Activated CD4-positive, alpha-beta memory T cell treated with anti-CD3 and anti-CD28 coated beads for 36 hours (primary cell): ENCODE measurements at regions not wholly inside any gene's neighbourhood (a gene's known extent, or its start where the extent isn't known, plus 50 kb on each side); places are given as distances from the start of the nearest gene placed in this dataset.

Source experiments
- CTCF ChIA-PET: fragments of 350-600 bp; sonication (Branson Sonifier 250); formaldehyde crosslinking; loops from one replicate; lab custom pipeline; 2021; ENCODE audit warnings: antibody characterized with exemption, inconsistent platforms; lab: Charles Lee
- POLR2A ChIA-PET: fragments of 350-600 bp; sonication (Branson Sonifier 250); formaldehyde crosslinking; loops from one replicate; lab custom pipeline; 2021; ENCODE audit warnings: antibody characterized with exemption; lab: Charles Lee
- DNase-seq: peaks from one replicate; pipeline ENCODE4 v3.0.0-alpha.2; 2020
- H3K27ac Mint-ChIP-seq: one replicate; pipeline ENCODE4 v1.8.0; 2021; ENCODE audit warnings: mixed read lengths
- H3K27me3 Mint-ChIP-seq: one replicate; pipeline ENCODE4 v1.8.0; 2021; ENCODE audit warnings: mixed read lengths
- H3K36me3 Mint-ChIP-seq: one replicate; pipeline ENCODE4 v1.8.0; 2021; ENCODE audit warnings: mixed read lengths
- H3K4me1 Mint-ChIP-seq: one replicate; pipeline ENCODE4 v1.8.0; 2021; ENCODE audit warnings: low read depth, mixed read lengths
- H3K4me3 Mint-ChIP-seq: one replicate; pipeline ENCODE4 v1.8.0; 2021; ENCODE audit warnings: mild to moderate bottlenecking, mixed read lengths
- H3K9me3 Mint-ChIP-seq: one replicate; pipeline ENCODE4 v1.8.0; 2021; ENCODE audit warnings: mixed read lengths
- intact Hi-C: fragments of 100-400 bp; cut with micrococcal nuclease; formaldehyde crosslinking; loops from one replicate; pipeline ENCODE4 v1.15.1; 2023

- H3K4me3 Mint-ChIP-seq: no peak overlapping the region
- H3K9me3 Mint-ChIP-seq: no peaks in the 10 kb centered on the region
- no peak overlapping the region for H3K27ac Mint-ChIP-seq
- intact Hi-C loops: no loop called here
- H3K27me3 Mint-ChIP-seq: peaks cover 3% of the 10 kb centered on the region
- no peaks in the 10 kb centered on the region for H3K4me1 Mint-ChIP-seq
- POLR2A ChIA-PET: no interaction called here
- no peaks in the 10 kb centered on the region for H3K36me3 Mint-ChIP-seq
- no peak for DNase-seq
- CTCF ChIA-PET: no interaction called here
These were observed 125.1 kb upstream of the SH3BP4 start for GRCh38 chr2:234826681-234827080.

GRCh38 chr2:234825616-234826015 lies 126.2 kb upstream of the SH3BP4 start:
- Mint-ChIP-seq H3K4me3 (no peak overlapping the region), H3K36me3 (no peaks in the 10 kb centered on the region), H3K27me3 (no peaks in the 10 kb centered on the region), H3K9me3 (no peaks in the 10 kb centered on the region), H3K27ac (no peak overlapping the region), H3K4me1 (no peaks in the 10 kb centered on the region)
- intact Hi-C loops: no loop called here
- no peak for DNase-seq
- ChIA-PET POLR2A (no interaction called here), CTCF (no interaction called here)

GRCh38 chr2:234823877-234824376 lies 127.9 kb upstream of the SH3BP4 start:
- Mint-ChIP-seq H3K36me3 (no peaks in the 10 kb centered on the region), H3K9me3 (no peaks in the 10 kb centered on the region), H3K27me3 (no peaks in the 10 kb centered on the region), H3K4me3 (no peak overlapping the region), H3K27ac (no peak overlapping the region), H3K4me1 (no peaks in the 10 kb centered on the region)
- no peak for DNase-seq
- POLR2A ChIA-PET: no interaction called here
- CTCF ChIA-PET: no interaction called here
- intact Hi-C loops: no loop called here

GRCh38 chr2:234823196-234823876 lies 128.5 kb upstream of the SH3BP4 start:
- intact Hi-C loops: no loop called here
- Mint-ChIP-seq H3K4me1 (no peaks in the 10 kb centered on the region), H3K9me3 (no peaks in the 10 kb centered on the region), H3K27ac (no peak overlapping the region), H3K4me3 (no peak overlapping the region), H3K36me3 (no peaks in the 10 kb centered on the region), H3K27me3 (no peaks in the 10 kb centered on the region)
- DNase-seq: no peak
- CTCF ChIA-PET: no interaction called here
- POLR2A ChIA-PET: no interaction called here

GRCh38 chr2:234821946-234822475 lies 129.8 kb upstream of the SH3BP4 start:
- intact Hi-C loops: no loop called here
- H3K27me3 Mint-ChIP-seq: no peaks in the 10 kb centered on the region
- H3K27ac Mint-ChIP-seq: no peak overlapping the region
- no peak for DNase-seq
- no peaks in the 10 kb centered on the region for H3K36me3 Mint-ChIP-seq
- CTCF ChIA-PET: no interaction called here
- POLR2A ChIA-PET: no interaction called here
- H3K4me3 Mint-ChIP-seq: no peak overlapping the region
- H3K4me1 Mint-ChIP-seq: no peaks in the 10 kb centered on the region
- H3K9me3 Mint-ChIP-seq: no peaks in the 10 kb centered on the region

GRCh38 chr2:234818937-234819336 lies 132.9 kb upstream of the SH3BP4 start:
- H3K27me3 Mint-ChIP-seq: peaks cover 10% of the 10 kb centered on the region
- intact Hi-C loops: no loop called here
- H3K4me1 Mint-ChIP-seq: no peaks in the 10 kb centered on the region
- H3K36me3 Mint-ChIP-seq: no peaks in the 10 kb centered on the region
- H3K4me3 Mint-ChIP-seq: no peak overlapping the region
- ChIA-PET CTCF (no interaction called here), POLR2A (no interaction called here)
- no peak overlapping the region for H3K27ac Mint-ChIP-seq
- no peaks in the 10 kb centered on the region for H3K9me3 Mint-ChIP-seq
- DNase-seq: no peak

- no peaks in the 10 kb centered on the region for H3K9me3 Mint-ChIP-seq
- DNase-seq: no peak
- H3K36me3 Mint-ChIP-seq: no peaks in the 10 kb centered on the region
- intact Hi-C loops: no loop called here
- no peak overlapping the region for H3K4me3 Mint-ChIP-seq
- CTCF ChIA-PET: no interaction called here
- no peaks in the 10 kb centered on the region for H3K4me1 Mint-ChIP-seq
- POLR2A ChIA-PET: no interaction called here
- H3K27ac Mint-ChIP-seq: no peak overlapping the region
- H3K27me3 Mint-ChIP-seq: peaks cover 21% of the 10 kb centered on the region
These were observed 135.3 kb upstream of the SH3BP4 start for GRCh38 chr2:234816491-234816890.

- POLR2A ChIA-PET: no interaction called here
- Mint-ChIP-seq H3K27me3 (peaks cover 23% of the 10 kb centered on the region), H3K4me1 (no peaks in the 10 kb centered on the region), H3K4me3 (no peak overlapping the region), H3K36me3 (no peaks in the 10 kb centered on the region), H3K27ac (no peak overlapping the region), H3K9me3 (no peaks in the 10 kb centered on the region)
- intact Hi-C loops: no loop called here
- DNase-seq: no peak
- CTCF ChIA-PET: no interaction called here
These were observed 135.8 kb upstream of the SH3BP4 start for GRCh38 chr2:234816056-234816455.

GRCh38 chr2:234814374-234814773 lies 137.4 kb upstream of the SH3BP4 start:
- H3K36me3 Mint-ChIP-seq: no peaks in the 10 kb centered on the region
- no peak overlapping the region for H3K4me3 Mint-ChIP-seq
- H3K4me1 Mint-ChIP-seq: no peaks in the 10 kb centered on the region
- no peak overlapping the region for H3K27ac Mint-ChIP-seq
- H3K9me3 Mint-ChIP-seq: no peaks in the 10 kb centered on the region
- no peak for DNase-seq
- peaks cover 26% of the 10 kb centered on the region for H3K27me3 Mint-ChIP-seq
- ChIA-PET POLR2A (no interaction called here), CTCF (no interaction called here)
- intact Hi-C loops: no loop called here

- Mint-ChIP-seq H3K27me3 (peaks cover 29% of the 10 kb centered on the region), H3K4me1 (no peaks in the 10 kb centered on the region), H3K36me3 (no peaks in the 10 kb centered on the region), H3K9me3 (no peaks in the 10 kb centered on the region), H3K27ac (no peak overlapping the region), H3K4me3 (no peak overlapping the region)
- ChIA-PET POLR2A (interaction anchor here (0.7 kb wide), 1 partner anchor 1067 kb away, joined by 3 read pairs; no protein-coding TSS in a partner anchor), CTCF (no interaction called here)
- intact Hi-C loops: no loop called here
- DNase-seq: no peak
These were observed 139.0 kb upstream of the SH3BP4 start for GRCh38 chr2:234812851-234813250.

- H3K36me3 Mint-ChIP-seq: no peaks in the 10 kb centered on the region
- POLR2A ChIA-PET: no interaction called here
- CTCF ChIA-PET: no interaction called here
- no peaks in the 10 kb centered on the region for H3K9me3 Mint-ChIP-seq
- H3K4me3 Mint-ChIP-seq: no peak overlapping the region
- no peak for DNase-seq
- intact Hi-C loops: no loop called here
- H3K27ac Mint-ChIP-seq: no peak overlapping the region
- H3K4me1 Mint-ChIP-seq: no peaks in the 10 kb centered on the region
- peaks cover 20% of the 10 kb centered on the region for H3K27me3 Mint-ChIP-seq
These were observed 142.9 kb upstream of the SH3BP4 start for GRCh38 chr2:234808907-234809306.

- H3K9me3 Mint-ChIP-seq: no peaks in the 10 kb centered on the region
- DNase-seq: no peak
- H3K27me3 Mint-ChIP-seq: peaks cover 11% of the 10 kb centered on the region
- H3K4me1 Mint-ChIP-seq: no peaks in the 10 kb centered on the region
- H3K36me3 Mint-ChIP-seq: no peaks in the 10 kb centered on the region
- CTCF ChIA-PET: no interaction called here
- no peak overlapping the region for H3K4me3 Mint-ChIP-seq
- no peak overlapping the region for H3K27ac Mint-ChIP-seq
- intact Hi-C loops: no loop called here
- POLR2A ChIA-PET: no interaction called here
These were observed 145.0 kb upstream of the SH3BP4 start for GRCh38 chr2:234806818-234807217.

- no peak for DNase-seq
- H3K27me3 Mint-ChIP-seq: peaks cover 9% of the 10 kb centered on the region
- CTCF ChIA-PET: no interaction called here
- no peak overlapping the region for H3K27ac Mint-ChIP-seq
- H3K4me3 Mint-ChIP-seq: no peak overlapping the region
- POLR2A ChIA-PET: no interaction called here
- H3K9me3 Mint-ChIP-seq: no peaks in the 10 kb centered on the region
- no peaks in the 10 kb centered on the region for H3K36me3 Mint-ChIP-seq
- intact Hi-C loops: no loop called here
- no peaks in the 10 kb centered on the region for H3K4me1 Mint-ChIP-seq
These were observed 146.0 kb upstream of the SH3BP4 start for GRCh38 chr2:234805836-234806235.
